Naive B cell (primary cell): ENCODE measurements at regions not wholly inside any gene's neighbourhood (a gene's known extent, or its start where the extent isn't known, plus 50 kb on each side); places are given as distances from the start of the nearest gene placed in this dataset.
"Not testable (repeated sequence)": the region's sequence is repeated elsewhere in the genome, so short reads cannot be mapped to it uniquely, and the experiment has no call there.

Experiments
- ATAC-seq, 2 donors: fragments of 150-1000 bp; cut with Tn5 transposase; 2 replicates each; pipeline ENCODE4 v1.10.0; 2021; ENCODE audit warnings: low read depth in 2 of 2, mild to moderate bottlenecking in 2 of 2, moderate library complexity in 2 of 2
- DNase-seq: peaks from one replicate; pipeline ENCODE4 v3.0.0; 2022
- H3K27ac Mint-ChIP-seq, 6 donors: one replicate each; pipeline ENCODE4 v1.8.0; 2020 to 2022; ENCODE audit warnings: mild to moderate bottlenecking in 6 of 6, mixed read lengths in 6 of 6, moderate library complexity in 5 of 6, inconsistent platforms in 2 of 6
- H3K27me3 Mint-ChIP-seq, 3 donors: one replicate each; pipeline ENCODE4 v1.8.0; 2021 to 2022; ENCODE audit warnings: mixed read lengths in 3 of 3, mild to moderate bottlenecking in 1 of 3
- H3K36me3 Mint-ChIP-seq, 2 donors: one replicate each; pipeline ENCODE4 v1.8.0; 2020 to 2022; ENCODE audit warnings: mixed read lengths in 2 of 2, inconsistent platforms in 1 of 2, mild to moderate bottlenecking in 1 of 2
- H3K4me1 Mint-ChIP-seq, 3 donors: one replicate each; pipeline ENCODE4 v1.8.0; 2020 to 2022; ENCODE audit warnings: mixed read lengths in 3 of 3, inconsistent platforms in 1 of 3, mild to moderate bottlenecking in 1 of 3, moderate library complexity in 1 of 3
- H3K4me3 Mint-ChIP-seq, 8 donors: one replicate each; pipeline ENCODE4 v1.8.0; 2020 to 2022; ENCODE audit warnings: mild to moderate bottlenecking in 8 of 8, mixed read lengths in 8 of 8, moderate library complexity in 8 of 8, inconsistent platforms in 2 of 8
- H3K9me3 Mint-ChIP-seq, 7 donors: one replicate each; pipeline ENCODE4 v1.8.0; 2020 to 2022; ENCODE audit warnings: mixed read lengths in 7 of 7, mild to moderate bottlenecking in 5 of 7, inconsistent platforms in 2 of 7, moderate library complexity in 1 of 7

- H3K36me3 Mint-ChIP-seq, H3K27me3 Mint-ChIP-seq, H3K27ac Mint-ChIP-seq, H3K4me1 Mint-ChIP-seq, DNase-seq, ATAC-seq, H3K4me3 Mint-ChIP-seq, H3K9me3 Mint-ChIP-seq: not testable (repeated sequence)
Observed at GRCh38 chr18:57949335-57949734, 94.7 kb upstream of the NEDD4L start.

- no peaks in the 10 kb centered on the region for H3K36me3 Mint-ChIP-seq
- H3K4me1 Mint-ChIP-seq = peaks cover 0 to 8% (median 7%) of the 10 kb centered on the region in 3 donors
- DNase-seq (no peak), ATAC-seq (no peak)
- peaks cover 6 to 15% (median 8%) of the 10 kb centered on the region in 3 donors for H3K27me3 Mint-ChIP-seq
- H3K9me3 Mint-ChIP-seq = no peaks in the 10 kb centered on the region
- no peak overlapping the region for H3K4me3 Mint-ChIP-seq
- H3K27ac Mint-ChIP-seq = no peak overlapping the region
Observed at GRCh38 chr18:57947117-57947516, 96.9 kb upstream of the NEDD4L start.

GRCh38 chr18:57943723-57944122 lies 100.3 kb upstream of the NEDD4L start:
- Mint-ChIP-seq H3K27ac (no peak overlapping the region), H3K9me3 (no peaks in the 10 kb centered on the region), H3K36me3 (no peaks in the 10 kb centered on the region), H3K4me3 (no peak overlapping the region), H3K4me1 (no peaks in the 10 kb centered on the region), H3K27me3 (peaks cover 9 to 29% (median 19%) of the 10 kb centered on the region in 3 donors)
- no peak for ATAC-seq
- DNase-seq = no peak

GRCh38 chr18:57942493-57942892 lies 101.5 kb upstream of the NEDD4L start:
- Mint-ChIP-seq H3K4me1 (no peaks in the 10 kb centered on the region), H3K9me3 (no peaks in the 10 kb centered on the region), H3K4me3 (no peak overlapping the region), H3K27ac (no peak overlapping the region), H3K27me3 (peaks cover 9 to 38% (median 25%) of the 10 kb centered on the region in 3 donors), H3K36me3 (no peaks in the 10 kb centered on the region)
- ATAC-seq (no peak), DNase-seq (no peak)

GRCh38 chr18:57941841-57942489 lies 102.1 kb upstream of the NEDD4L start:
- ATAC-seq (no peak), DNase-seq (no peak)
- Mint-ChIP-seq H3K4me3 (no peak overlapping the region), H3K4me1 (no peaks in the 10 kb centered on the region), H3K27me3 (peaks cover 9 to 43% (median 29%) of the 10 kb centered on the region in 3 donors), H3K27ac (no peak overlapping the region), H3K36me3 (no peaks in the 10 kb centered on the region), H3K9me3 (no peaks in the 10 kb centered on the region)

GRCh38 chr18:57940166-57940660 lies 103.8 kb upstream of the NEDD4L start:
- ATAC-seq (no peak), DNase-seq (no peak)
- peak overlapping the region in 1 of 6 donors; percentile 16 for H3K27ac Mint-ChIP-seq
- no peaks in the 10 kb centered on the region for H3K4me1 Mint-ChIP-seq
- no peaks in the 10 kb centered on the region for H3K36me3 Mint-ChIP-seq
- peaks cover 9 to 43% (median 30%) of the 10 kb centered on the region in 3 donors for H3K27me3 Mint-ChIP-seq
- H3K4me3 Mint-ChIP-seq = no peak overlapping the region
- H3K9me3 Mint-ChIP-seq = no peaks in the 10 kb centered on the region

GRCh38 chr18:57934375-57934774 lies 109.7 kb upstream of the NEDD4L start:
- H3K4me3 Mint-ChIP-seq, H3K36me3 Mint-ChIP-seq, DNase-seq, ATAC-seq, H3K9me3 Mint-ChIP-seq, H3K27ac Mint-ChIP-seq: not testable (repeated sequence)
- Mint-ChIP-seq H3K4me1 (peaks cover 11 to 18% (median 16%) of the 10 kb centered on the region in 3 donors), H3K27me3 (peaks cover 0 to 14% (median 12%) of the 10 kb centered on the region in 3 donors)

GRCh38 chr18:57931038-57931437 lies 113.0 kb upstream of the NEDD4L start:
- Mint-ChIP-seq H3K36me3 (no peaks in the 10 kb centered on the region), H3K4me1 (peaks cover 11 to 18% (median 16%) of the 10 kb centered on the region in 3 donors), H3K27ac (peak overlapping the region in 1 of 6 donors; percentile 64), H3K27me3 (no peaks in the 10 kb centered on the region), H3K4me3 (peak overlapping the region in 3 of 8 donors; percentile 6 to 73 (median 32)), H3K9me3 (peaks cover 0 to 8% (median 4%) of the 10 kb centered on the region in 7 donors)
- ATAC-seq (peak in 1 of 2 donors; percentile 30), DNase-seq (no peak)

GRCh38 chr18:57930476-57930875 lies 113.5 kb upstream of the NEDD4L start:
- Mint-ChIP-seq H3K9me3 (peaks cover 0 to 8% (median 4%) of the 10 kb centered on the region in 7 donors), H3K27ac (no peak overlapping the region), H3K27me3 (no peaks in the 10 kb centered on the region), H3K36me3 (no peaks in the 10 kb centered on the region), H3K4me1 (peaks cover 11 to 18% (median 16%) of the 10 kb centered on the region in 3 donors), H3K4me3 (no peak overlapping the region)
- ATAC-seq (no peak), DNase-seq (no peak)

- no peak for ATAC-seq
- H3K36me3 Mint-ChIP-seq = no peaks in the 10 kb centered on the region
- H3K4me3 Mint-ChIP-seq = no peak overlapping the region
- no peak overlapping the region for H3K27ac Mint-ChIP-seq
- no peaks in the 10 kb centered on the region for H3K27me3 Mint-ChIP-seq
- H3K9me3 Mint-ChIP-seq = peaks cover 0 to 8% (median 4%) of the 10 kb centered on the region in 7 donors
- DNase-seq = no peak
- peaks cover 11 to 18% (median 16%) of the 10 kb centered on the region in 3 donors for H3K4me1 Mint-ChIP-seq
Observed at GRCh38 chr18:57929922-57930321, 114.1 kb upstream of the NEDD4L start.

GRCh38 chr18:57928466-57928865 lies 115.6 kb upstream of the NEDD4L start:
- Mint-ChIP-seq H3K9me3 (peaks cover 0 to 2% (median 0%) of the 10 kb centered on the region in 7 donors), H3K36me3 (no peaks in the 10 kb centered on the region), H3K27ac (peak overlapping the region in 1 of 6 donors; percentile 28), H3K4me1 (peaks cover 11 to 18% (median 16%) of the 10 kb centered on the region in 3 donors), H3K4me3 (no peak overlapping the region), H3K27me3 (no peaks in the 10 kb centered on the region)
- DNase-seq (no peak), ATAC-seq (no peak)

GRCh38 chr18:57927511-57927910 lies 116.5 kb upstream of the NEDD4L start:
- no peaks in the 10 kb centered on the region for H3K27me3 Mint-ChIP-seq
- H3K4me3 Mint-ChIP-seq = no peak overlapping the region
- H3K27ac Mint-ChIP-seq = no peak overlapping the region
- H3K4me1 Mint-ChIP-seq = peaks cover 11 to 18% (median 16%) of the 10 kb centered on the region in 3 donors
- no peak for ATAC-seq
- H3K36me3 Mint-ChIP-seq = no peaks in the 10 kb centered on the region
- DNase-seq = no peak
- no peaks in the 10 kb centered on the region for H3K9me3 Mint-ChIP-seq

- DNase-seq = no peak
- no peak for ATAC-seq
- Mint-ChIP-seq H3K36me3 (no peaks in the 10 kb centered on the region), H3K4me3 (no peak overlapping the region), H3K9me3 (no peaks in the 10 kb centered on the region), H3K4me1 (peaks cover under 1 to 6% (median 5%) of the 10 kb centered on the region in 3 donors), H3K27ac (no peak overlapping the region), H3K27me3 (no peaks in the 10 kb centered on the region)
Observed at GRCh38 chr18:57925706-57926105, 118.3 kb upstream of the NEDD4L start.

- ATAC-seq (no peak), DNase-seq (no peak)
- H3K9me3 Mint-ChIP-seq = no peaks in the 10 kb centered on the region
- H3K4me1 Mint-ChIP-seq = no peaks in the 10 kb centered on the region
- peak overlapping the region in 1 of 8 donors; percentile 13 for H3K4me3 Mint-ChIP-seq
- no peak overlapping the region for H3K27ac Mint-ChIP-seq
- no peaks in the 10 kb centered on the region for H3K36me3 Mint-ChIP-seq
- no peaks in the 10 kb centered on the region for H3K27me3 Mint-ChIP-seq
Observed at GRCh38 chr18:57923611-57924010, 120.4 kb upstream of the NEDD4L start.
